ENCODE measurements at regions not wholly inside any gene's neighbourhood (a gene's known extent, or its start where the extent isn't known, plus 50 kb on each side); places are given as distances from the start of the nearest gene placed in this dataset.

- no peak for DNase-seq
Observed at GRCh38 chr11:116503216-116504160, 269.3 kb downstream of the BUD13 start.

GRCh38 chr11:116502641-116503061, 270.1 kb downstream of the BUD13 start:
- no peak for DNase-seq

DNA sequence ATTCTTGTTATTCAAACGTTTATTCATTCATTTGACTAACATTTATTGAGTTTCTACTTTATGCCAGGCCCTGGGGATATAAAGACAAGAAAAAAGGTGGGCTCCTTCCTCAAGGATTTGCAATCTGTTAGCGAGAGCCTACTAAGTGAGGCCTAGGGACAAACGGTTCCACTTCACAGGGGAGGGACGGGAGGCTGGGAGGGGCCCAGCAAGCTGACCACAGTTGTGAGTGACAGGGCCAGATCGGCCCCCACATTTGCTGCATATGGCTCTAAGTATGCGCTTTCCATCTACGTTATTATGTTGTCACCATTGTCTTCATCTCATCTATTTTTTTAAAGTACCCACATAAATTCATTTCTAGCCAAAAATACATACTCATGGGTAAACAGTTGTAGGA, 271.1 kb downstream of the BUD13 start:
- no peak for DNase-seq

- no peak for DNase-seq
Observed at GRCh38 chr11:116500947-116501602, 271.7 kb downstream of the BUD13 start.

DNA sequence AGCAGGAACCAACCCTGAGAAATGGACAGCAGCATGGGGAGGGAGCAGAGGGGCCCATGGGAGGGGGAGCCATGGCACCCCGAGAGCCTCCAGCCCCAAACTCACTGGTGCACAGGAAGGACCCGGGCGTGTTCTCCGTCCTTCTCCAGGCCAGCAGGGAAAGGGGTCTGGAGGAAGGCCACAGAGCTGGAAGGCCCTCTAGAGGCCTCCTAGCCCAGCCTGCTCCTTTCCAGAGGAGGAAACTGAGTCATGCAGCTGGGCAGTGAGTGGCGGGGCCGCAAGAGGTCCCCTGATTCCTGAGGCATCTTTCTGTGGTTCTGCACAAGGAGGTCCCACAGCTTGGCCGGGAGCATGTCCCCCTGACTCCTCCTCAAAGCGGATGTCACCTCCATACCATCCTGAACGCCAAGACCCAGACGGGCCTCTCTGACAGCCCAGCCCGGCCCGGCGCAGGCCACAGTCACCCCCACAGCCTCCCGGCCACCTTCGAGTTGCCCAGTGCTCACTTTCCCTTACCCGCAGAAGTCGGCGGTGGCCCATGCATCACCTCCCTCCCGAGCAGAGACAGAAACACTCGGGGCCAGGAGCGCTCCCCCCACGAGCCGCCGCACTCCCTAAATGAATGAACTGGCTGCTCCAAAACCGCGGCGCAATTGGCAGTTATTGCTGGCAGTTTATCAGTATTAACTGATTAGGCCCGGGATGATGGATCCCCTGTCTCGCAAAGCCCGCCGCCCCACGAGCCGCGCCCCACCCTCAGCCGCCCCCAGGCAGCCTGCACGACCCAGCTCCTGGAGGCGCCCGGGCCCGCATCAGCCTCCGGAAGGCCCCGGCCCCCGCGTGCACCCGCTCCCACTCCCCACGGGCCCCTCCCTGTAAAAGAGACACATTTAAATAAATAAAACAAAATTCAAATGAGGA, 272.5 kb downstream of the BUD13 start:
- DNase-seq: no peak

DNA sequence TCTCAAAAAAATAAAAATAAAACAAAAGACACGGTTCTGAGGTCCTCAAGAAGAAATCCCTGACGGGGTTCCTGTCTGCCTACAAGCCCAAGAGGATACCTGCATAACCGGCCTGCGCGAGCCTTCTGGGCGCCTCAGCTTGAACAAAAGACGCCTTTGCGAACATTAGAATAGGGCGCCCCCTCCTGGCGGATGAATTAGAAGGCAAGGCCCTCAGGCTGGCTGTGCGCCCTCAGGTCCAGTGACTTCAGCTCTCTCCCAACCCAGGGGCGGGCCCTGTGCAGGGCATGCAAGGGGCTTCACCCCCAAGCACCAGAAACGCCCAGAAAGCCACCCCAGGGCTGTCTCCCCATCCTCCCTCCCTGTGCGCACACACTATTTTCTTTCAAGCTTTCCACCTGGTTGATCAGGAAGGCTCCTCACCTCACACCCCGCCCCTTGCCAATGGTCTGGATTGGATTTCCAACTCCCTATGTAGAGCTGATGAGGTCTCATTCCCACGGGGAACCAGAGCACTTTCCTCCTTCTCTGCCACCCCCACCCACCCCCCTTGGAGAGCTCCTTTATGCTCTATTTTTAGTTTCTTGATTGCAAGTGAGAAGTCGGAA, 273.3 kb downstream of the BUD13 start:
- DNase-seq: peak; percentile 91

DNA sequence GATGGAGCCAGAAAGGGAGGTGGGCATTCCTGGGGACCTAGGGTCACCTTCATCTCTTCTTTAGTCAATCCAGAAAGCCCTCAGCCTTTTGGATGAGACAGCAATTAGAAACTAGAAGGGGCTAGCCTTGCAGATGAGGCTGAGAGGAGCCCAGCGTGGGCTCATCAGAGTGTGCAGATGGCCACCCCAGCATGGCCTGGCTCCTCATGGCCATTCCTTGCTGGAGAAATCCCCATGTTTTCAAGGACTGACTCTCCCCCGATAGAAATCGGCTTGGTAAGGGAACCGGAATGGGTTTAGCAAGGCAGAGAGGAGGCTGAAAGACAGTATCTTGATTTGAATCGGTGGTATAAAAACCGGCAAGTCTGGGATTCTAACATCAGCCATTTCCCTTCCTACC, 274.6 kb downstream of the BUD13 start:
- no peak for DNase-seq

DNA sequence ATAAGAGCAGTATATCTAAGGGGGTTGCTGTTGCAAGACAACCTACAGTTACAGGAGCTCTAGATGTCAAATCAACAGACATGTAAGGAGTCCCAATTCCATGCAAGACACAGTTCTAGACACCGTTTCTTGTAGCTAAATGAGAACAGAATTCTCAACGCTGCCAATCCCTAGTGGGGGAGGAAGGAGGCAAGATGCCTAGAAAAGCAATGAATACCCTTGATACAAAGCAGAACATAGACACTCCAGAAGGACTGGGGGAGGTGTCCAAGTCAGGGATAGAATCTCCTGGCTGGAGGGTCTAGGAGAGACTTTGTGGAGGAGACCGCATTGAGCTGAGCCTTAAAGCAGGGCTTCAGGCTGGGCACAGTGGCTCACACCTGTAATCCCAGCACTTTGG, 280.2 kb downstream of the BUD13 start:
- no peak for DNase-seq

GRCh38 chr11:116488836-116489389, 283.9 kb downstream of the BUD13 start:
- DNase-seq: no peak

DNA sequence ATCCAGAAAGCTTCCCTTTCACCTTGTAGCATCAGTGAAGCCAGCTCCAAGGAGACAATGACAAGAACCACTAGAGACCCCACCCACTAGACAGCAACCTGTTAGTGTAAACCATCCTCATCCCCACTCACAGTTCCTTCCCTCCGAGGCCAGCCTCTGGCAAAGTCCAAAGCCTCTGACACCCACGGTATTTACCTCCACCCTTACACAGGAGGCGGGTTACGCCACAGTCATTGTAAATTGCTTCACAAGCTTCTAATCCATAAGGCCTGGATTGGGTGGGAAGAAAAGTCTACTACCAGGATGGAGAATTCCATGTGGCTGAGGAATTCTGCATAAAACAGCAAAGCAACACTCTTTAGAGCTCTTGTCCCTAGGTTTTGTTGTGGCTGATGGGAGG, 287.4 kb downstream of the BUD13 start:
- no peak for DNase-seq

DNA sequence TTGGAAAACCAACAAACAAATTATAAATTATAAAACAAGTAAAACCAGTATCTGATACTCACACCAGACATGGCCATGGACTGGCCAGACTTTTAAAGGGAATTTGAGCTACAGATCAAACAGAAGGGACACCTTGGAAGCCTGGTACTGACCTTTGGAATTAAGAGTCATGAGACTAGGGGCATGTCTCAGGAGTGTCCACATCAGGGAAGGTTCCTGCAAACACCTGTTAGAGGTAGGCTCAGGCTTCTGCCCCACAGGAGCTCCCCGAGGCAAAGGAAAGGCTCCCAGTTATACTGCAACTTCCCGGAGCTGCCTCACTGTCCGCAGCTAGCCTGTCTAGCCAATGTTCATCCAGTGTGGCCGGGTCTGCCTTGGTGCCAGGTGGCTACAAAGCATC, 290.1 kb downstream of the BUD13 start:
- DNase-seq: no peak

GRCh38 chr11:116481126-116481675, 291.6 kb downstream of the BUD13 start:
- DNase-seq: no peak

- DNase-seq: no peak
Observed at GRCh38 chr11:116478669-116479668, 293.8 kb downstream of the BUD13 start.

DNA sequence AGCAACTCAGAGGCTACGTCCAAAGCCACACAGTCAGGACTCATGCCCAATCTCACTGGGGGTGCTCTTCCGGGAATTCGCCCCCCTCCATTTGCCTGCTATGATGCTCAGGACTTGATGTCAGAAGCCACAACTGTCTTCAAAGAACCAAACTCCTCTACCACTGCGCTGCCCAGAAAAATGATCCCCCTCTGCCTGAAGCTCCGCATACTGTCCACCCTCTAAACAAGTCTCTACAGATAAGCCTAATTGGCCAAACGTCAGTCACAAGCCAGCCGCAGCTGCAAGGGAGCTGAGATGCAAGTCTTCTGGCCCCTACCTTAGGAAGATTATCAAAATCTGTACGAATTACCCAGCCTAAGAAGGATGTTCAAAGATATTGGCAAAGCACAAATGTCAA, 294.6 kb downstream of the BUD13 start:
- no peak for DNase-seq

GRCh38 chr11:116473790-116474346, 298.9 kb downstream of the BUD13 start:
- DNase-seq: no peak

- no peak for DNase-seq
Observed at GRCh38 chr11:116473206-116473769, 299.5 kb downstream of the BUD13 start.

DNA sequence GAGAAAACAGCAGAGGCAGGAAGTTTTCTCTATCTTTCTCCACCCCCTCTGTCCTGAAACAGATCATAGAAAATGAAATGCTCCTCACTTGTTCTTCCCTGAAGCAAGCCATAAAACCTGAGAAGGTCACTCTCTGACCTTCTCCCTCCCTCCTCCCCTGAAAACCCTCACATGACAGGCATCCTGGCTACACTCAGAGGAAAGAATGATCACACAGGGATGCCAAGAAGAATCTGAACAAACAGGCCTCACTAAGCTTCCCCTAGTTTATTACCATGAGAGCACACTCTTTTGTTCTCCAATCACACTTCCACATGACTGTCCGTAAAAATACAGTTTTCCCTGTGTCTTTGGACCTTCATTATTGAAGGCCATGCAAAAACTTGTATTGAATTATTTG, 300.1 kb downstream of the BUD13 start:
- DNase-seq: no peak

- DNase-seq: no peak
Observed at GRCh38 chr11:116471608-116472256, 301.1 kb downstream of the BUD13 start.

DNA sequence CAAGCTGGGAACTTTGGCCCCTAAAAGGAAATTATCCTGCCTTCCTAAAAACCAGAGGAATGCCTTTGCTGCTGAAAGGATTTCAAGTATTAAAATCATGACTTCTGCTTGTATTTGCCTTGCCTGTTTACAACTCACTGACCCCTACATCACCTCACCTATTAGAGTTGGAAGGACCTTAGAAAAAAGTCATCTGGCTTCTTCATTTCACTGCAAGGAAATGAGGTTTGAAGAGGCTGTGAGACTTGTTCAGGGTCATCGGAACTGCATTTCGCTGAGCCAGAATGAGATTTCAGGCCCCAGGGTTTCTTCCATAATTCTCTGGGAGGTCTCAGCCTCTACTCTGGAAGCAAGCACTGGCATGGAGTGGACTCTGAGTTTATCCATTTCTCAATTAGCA, 304.1 kb downstream of the BUD13 start:
- no peak for DNase-seq

- DNase-seq: no peak
Observed at GRCh38 chr11:116467823-116468222, 305.0 kb downstream of the BUD13 start.

Measured in RPMI8226 (cell line).